ENCODE measurements at regions not wholly inside any gene's neighbourhood (a gene's known extent, or its start where the extent isn't known, plus 50 kb on each side); places are given as distances from the start of the nearest gene placed in this dataset.

DNA sequence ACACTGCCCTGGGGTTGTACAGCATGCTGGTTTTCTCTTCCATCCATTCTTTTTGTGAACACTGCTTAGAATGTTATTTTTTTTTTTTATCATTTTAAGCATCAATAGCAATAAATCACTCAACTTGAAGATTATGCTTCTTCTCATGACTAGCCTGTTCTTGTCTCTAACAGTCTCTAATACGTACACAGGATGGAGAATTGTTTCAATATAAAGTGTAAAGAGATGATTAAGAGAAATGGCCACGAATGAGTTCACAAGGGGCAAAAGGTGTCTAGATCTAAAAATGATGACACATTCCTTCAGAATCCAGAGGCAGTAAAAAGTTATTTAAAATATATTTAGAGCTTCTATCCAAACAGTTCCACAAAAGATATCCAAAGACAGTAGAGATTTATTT lies 390.2 kb downstream of the HDGFL1 start:
- no peak overlapping the region for H3K4me2 ChIP-seq (ENCODE audit: low read length)
- H4K20me1 ChIP-seq (ENCODE audit: insufficient read depth) = no peaks in the 10 kb centered on the region
- H3K4me1 ChIP-seq (ENCODE audit: control insufficient read depth in 1 of 2, insufficient read depth in 2 of 2, low read length in 2 of 2) = no peaks in the 10 kb centered on the region
- H3K9ac ChIP-seq (ENCODE audit: low read length) = no peak overlapping the region
- POLR2A ChIA-PET = no interaction called here
- H3K27ac ChIP-seq (ENCODE audit: low read depth, low read length) = no peak overlapping the region
- no TSS peak for BruUV-seq (replicated peaks)
- no peak overlapping the region for H2AFZ ChIP-seq (ENCODE audit: low read depth, low read length, poor library complexity, severe bottlenecking)
- H3K9me3 ChIP-seq (ENCODE audit: control insufficient read depth in 1 of 2, insufficient read depth in 1 of 2, low read depth in 1 of 2, low read length in 2 of 2) = peaks cover 0 to 7% of the 10 kb centered on the region in 2 experiments; a peak in 1 of 4 replicates
- H3K4me3 ChIP-seq (replicated peaks in 1 of 2; ENCODE audit: low read depth in 1 of 2, low read length in 2 of 2) = no peak overlapping the region
- CTCF ChIA-PET = no interaction called here
- H3K79me2 ChIP-seq (ENCODE audit: insufficient read depth, low read length) = no peaks in the 10 kb centered on the region
- H3K36me3 ChIP-seq (ENCODE audit: control insufficient read depth in 1 of 2, insufficient read depth in 2 of 2, low read length in 2 of 2) = no peaks in the 10 kb centered on the region
- no peaks in the 10 kb centered on the region for H3K27me3 ChIP-seq (ENCODE audit: insufficient read depth, low read length)
- DNase-seq (ENCODE audit: low read depth, low spot score) (no peak), ATAC-seq (no peak)
- TF ChIP-seq SIN3A (IDR thresholded peaks at IDR 0.05; ENCODE audit: low read depth) = no peak
- H3K9me2 ChIP-seq (ENCODE audit: insufficient read depth) = no peaks in the 10 kb centered on the region
- intact Hi-C loops (cut with micrococcal nuclease) = no loop called here
- RAD21 ChIA-PET (ENCODE audit: low non-redundant PET in 1 of 2, low total read pairs in 2 of 2, uncharacterized antibody in 2 of 2, unreplicated experiment in 2 of 2) = no interaction called here

GRCh38 chr6:22964334-22964733 lies 395.0 kb downstream of the HDGFL1 start:
- RAD21 ChIA-PET (ENCODE audit: low non-redundant PET in 1 of 2, low total read pairs in 2 of 2, uncharacterized antibody in 2 of 2, unreplicated experiment in 2 of 2) = no interaction called here
- POLR2A ChIA-PET = no interaction called here

More at GRCh38 chr6:22964334-22964733, 395.0 kb downstream of the HDGFL1 start:
- TF ChIP-seq YY1 (IDR thresholded peaks at IDR 0.05; ENCODE audit: extremely low read depth, insufficient replicate concordance, low read depth, low read length) = no peak
- TF ChIP-seq TCF7L2 (IDR thresholded peaks at IDR 0.05; ENCODE audit: borderline replicate concordance, extremely low read depth, insufficient read depth, insufficient read length) = no peak
- TF ChIP-seq JUND (IDR thresholded peaks at IDR 0.05) = no peak
- no peak for TF ChIP-seq SIN3A (IDR thresholded peaks at IDR 0.05; ENCODE audit: low read depth)
- TF ChIP-seq ATF3 (IDR thresholded peaks at IDR 0.05) = no peak
- TF ChIP-seq EZH2phosphoT487 (IDR thresholded peaks at IDR 0.05; ENCODE audit: borderline replicate concordance) = no peak
- TF ChIP-seq SP1 (IDR thresholded peaks at IDR 0.05; ENCODE audit: low read depth) = no peak
- TF ChIP-seq, protein P1, sequence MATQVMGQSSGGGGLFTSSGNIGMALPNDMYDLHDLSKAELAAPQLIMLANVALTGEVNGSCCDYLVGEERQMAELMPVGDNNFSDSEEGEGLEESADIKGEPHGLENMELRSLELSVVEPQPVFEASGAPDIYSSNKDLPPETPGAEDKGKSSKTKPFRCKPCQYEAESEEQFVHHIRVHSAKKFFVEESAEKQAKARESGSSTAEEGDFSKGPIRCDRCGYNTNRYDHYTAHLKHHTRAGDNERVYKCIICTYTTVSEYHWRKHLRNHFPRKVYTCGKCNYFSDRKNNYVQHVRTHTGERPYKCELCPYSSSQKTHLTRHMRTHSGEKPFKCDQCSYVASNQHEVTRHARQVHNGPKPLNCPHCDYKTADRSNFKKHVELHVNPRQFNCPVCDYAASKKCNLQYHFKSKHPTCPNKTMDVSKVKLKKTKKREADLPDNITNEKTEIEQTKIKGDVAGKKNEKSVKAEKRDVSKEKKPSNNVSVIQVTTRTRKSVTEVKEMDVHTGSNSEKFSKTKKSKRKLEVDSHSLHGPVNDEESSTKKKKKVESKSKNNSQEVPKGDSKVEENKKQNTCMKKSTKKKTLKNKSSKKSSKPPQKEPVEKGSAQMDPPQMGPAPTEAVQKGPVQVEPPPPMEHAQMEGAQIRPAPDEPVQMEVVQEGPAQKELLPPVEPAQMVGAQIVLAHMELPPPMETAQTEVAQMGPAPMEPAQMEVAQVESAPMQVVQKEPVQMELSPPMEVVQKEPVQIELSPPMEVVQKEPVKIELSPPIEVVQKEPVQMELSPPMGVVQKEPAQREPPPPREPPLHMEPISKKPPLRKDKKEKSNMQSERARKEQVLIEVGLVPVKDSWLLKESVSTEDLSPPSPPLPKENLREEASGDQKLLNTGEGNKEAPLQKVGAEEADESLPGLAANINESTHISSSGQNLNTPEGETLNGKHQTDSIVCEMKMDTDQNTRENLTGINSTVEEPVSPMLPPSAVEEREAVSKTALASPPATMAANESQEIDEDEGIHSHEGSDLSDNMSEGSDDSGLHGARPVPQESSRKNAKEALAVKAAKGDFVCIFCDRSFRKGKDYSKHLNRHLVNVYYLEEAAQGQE (IDR thresholded peaks at IDR 0.05; ENCODE audit: low read depth) = no peak
- TF ChIP-seq, protein P2, sequence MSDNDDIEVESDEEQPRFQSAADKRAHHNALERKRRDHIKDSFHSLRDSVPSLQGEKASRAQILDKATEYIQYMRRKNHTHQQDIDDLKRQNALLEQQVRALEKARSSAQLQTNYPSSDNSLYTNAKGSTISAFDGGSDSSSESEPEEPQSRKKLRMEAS (IDR thresholded peaks at IDR 0.05) = no peak
- TF ChIP-seq POLR2A (IDR thresholded peaks at IDR 0.05; ENCODE audit: borderline replicate concordance, extremely low read depth, insufficient read depth, insufficient read length) = no peak
- TF ChIP-seq, protein P3, sequence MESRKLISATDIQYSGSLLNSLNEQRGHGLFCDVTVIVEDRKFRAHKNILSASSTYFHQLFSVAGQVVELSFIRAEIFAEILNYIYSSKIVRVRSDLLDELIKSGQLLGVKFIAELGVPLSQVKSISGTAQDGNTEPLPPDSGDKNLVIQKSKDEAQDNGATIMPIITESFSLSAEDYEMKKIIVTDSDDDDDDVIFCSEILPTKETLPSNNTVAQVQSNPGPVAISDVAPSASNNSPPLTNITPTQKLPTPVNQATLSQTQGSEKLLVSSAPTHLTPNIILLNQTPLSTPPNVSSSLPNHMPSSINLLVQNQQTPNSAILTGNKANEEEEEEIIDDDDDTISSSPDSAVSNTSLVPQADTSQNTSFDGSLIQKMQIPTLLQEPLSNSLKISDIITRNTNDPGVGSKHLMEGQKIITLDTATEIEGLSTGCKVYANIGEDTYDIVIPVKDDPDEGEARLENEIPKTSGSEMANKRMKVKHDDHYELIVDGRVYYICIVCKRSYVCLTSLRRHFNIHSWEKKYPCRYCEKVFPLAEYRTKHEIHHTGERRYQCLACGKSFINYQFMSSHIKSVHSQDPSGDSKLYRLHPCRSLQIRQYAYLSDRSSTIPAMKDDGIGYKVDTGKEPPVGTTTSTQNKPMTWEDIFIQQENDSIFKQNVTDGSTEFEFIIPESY (IDR thresholded peaks at IDR 0.05; ENCODE audit: extremely low read depth, insufficient replicate concordance, low read length) = no peak
- Histone ChIP-seq H3K4me1 (ENCODE audit: control insufficient read depth in 1 of 2, insufficient read depth in 2 of 2, low read length in 2 of 2) (no peaks in the 10 kb centered on the region), H3K79me2 (ENCODE audit: insufficient read depth, low read length) (no peaks in the 10 kb centered on the region), H3K9me2 (ENCODE audit: insufficient read depth) (no peaks in the 10 kb centered on the region), H3K36me3 (ENCODE audit: control insufficient read depth in 1 of 2, insufficient read depth in 2 of 2, low read length in 2 of 2) (no peaks in the 10 kb centered on the region), H2AFZ (ENCODE audit: low read depth, low read length, poor library complexity, severe bottlenecking) (no peak overlapping the region), H4K20me1 (ENCODE audit: insufficient read depth) (no peaks in the 10 kb centered on the region), H3K9me3 (ENCODE audit: control insufficient read depth in 1 of 2, insufficient read depth in 1 of 2, low read depth in 1 of 2, low read length in 2 of 2) (peaks cover 0 to 10% of the 10 kb centered on the region in 2 experiments; a peak in 1 of 4 replicates), H3K9ac (ENCODE audit: low read length) (no peak overlapping the region), H3K4me3 (replicated peaks in 1 of 2; ENCODE audit: low read depth in 1 of 2, low read length in 2 of 2) (no peak overlapping the region), H3K4me2 (ENCODE audit: low read length) (no peak overlapping the region), H3K27ac (ENCODE audit: low read depth, low read length) (no peak overlapping the region), H3K27me3 (ENCODE audit: insufficient read depth, low read length) (no peaks in the 10 kb centered on the region)
- BruUV-seq (replicated peaks) = no TSS peak
- CTCF ChIA-PET = no interaction called here
- intact Hi-C loops (cut with micrococcal nuclease) = no loop called here
- ATAC-seq (no peak), DNase-seq (ENCODE audit: low read depth, low spot score) (no peak)
